A673 (cell line): ENCODE measurements at regions not wholly inside any gene's neighbourhood (a gene's known extent, or its start where the extent isn't known, plus 50 kb on each side); places are given as distances from the start of the nearest gene placed in this dataset.

Experiments
- BruUV-seq: library from RNA; stranded (reverse); fragments of 400-500 nt; replicated peaks from 2 replicates; lab custom pipeline; 2021; lab: Mats Ljungman, UMichigan
- CTCF ChIA-PET: fragments of 300-600 bp; sonication (Branson Sonifier 250); formaldehyde crosslinking; loops from one replicate; lab custom pipeline; 2022; ENCODE audit warnings: antibody characterized with exemption; lab: Charles Lee
- POLR2A ChIA-PET: fragments of 300-600 bp; sonication (Branson Sonifier 250); formaldehyde crosslinking; loops from one replicate; lab custom pipeline; 2022; ENCODE audit warnings: antibody characterized with exemption; ENCODE audit not compliant: low non-redundant PET; lab: Charles Lee
- DNase-seq: peaks from one replicate; pipeline ENCODE4 v3.0.0-alpha.2; 2015; ENCODE audit warnings: low spot score
- H3K27ac ChIP-seq: fragments of 200-600 bp; sonication (generic); 2 replicates; pipeline ENCODE4 v1.5.1; 2016; ENCODE audit warnings: mixed run types, low read depth, mild to moderate bottlenecking, mixed read lengths, antibody characterized with exemption, low read length; ENCODE audit not compliant: poor library complexity, severe bottlenecking
- H3K27me3 ChIP-seq: fragments of 200-600 bp; sonication (generic); replicated peaks from 2 replicates; pipeline ENCODE4 v1.6.1; 2017; ENCODE audit warnings: mixed run types, low read depth, mild to moderate bottlenecking, mixed read lengths, antibody characterized with exemption, low read length; ENCODE audit not compliant: insufficient read depth, poor library complexity
- H3K36me3 ChIP-seq: fragments of 200-600 bp; sonication (generic); 2 replicates; pipeline ENCODE4 v1.6.1; 2016; ENCODE audit warnings: mixed run types, mild to moderate bottlenecking, mixed read lengths, antibody characterized with exemption, low read length; ENCODE audit not compliant: insufficient read depth, poor library complexity, severe bottlenecking
- H3K4me1 ChIP-seq: fragments of 200-600 bp; sonication (generic); 2 replicates; pipeline ENCODE4 v1.6.1; 2017; ENCODE audit warnings: mixed run types, mild to moderate bottlenecking, mixed read lengths, antibody characterized with exemption, low read length; ENCODE audit not compliant: insufficient read depth, poor library complexity, severe bottlenecking
- H3K4me3 ChIP-seq: fragments of 200-600 bp; sonication (generic); 2 replicates; pipeline ENCODE4 v1.5.1; 2016; ENCODE audit warnings: low read depth, mixed run types, mild to moderate bottlenecking, mixed read lengths, low read length; ENCODE audit not compliant: poor library complexity, severe bottlenecking
- H3K9me3 ChIP-seq: fragments of 200-600 bp; sonication (generic); 2 replicates; pipeline ENCODE4 v1.6.1; 2016; ENCODE audit warnings: mixed run types, low read depth, mild to moderate bottlenecking, mixed read lengths, antibody characterized with exemption, low read length; ENCODE audit not compliant: poor library complexity, severe bottlenecking
- EZH2 ChIP-seq: fragments of 200-600 bp; sonication (generic); IDR thresholded peaks from 2 replicates; pipeline ENCODE4 v1.6.1; 2017; ENCODE audit warnings: borderline replicate concordance, low read depth, mild to moderate bottlenecking, mixed read lengths, antibody characterized with exemption, low read length; ENCODE audit not compliant: poor library complexity, severe bottlenecking
- intact Hi-C: fragments of 100-400 bp; cut with micrococcal nuclease; formaldehyde crosslinking; loops from one replicate; pipeline ENCODE4 v1.10.0; 2022; ENCODE audit not compliant: unreplicated experiment
- TF ChIP-seq, protein P1 (sequence below): fragments of 300-800, 200-600 bp; sonication (generic); conservative IDR thresholded peaks from 2 replicates; pipeline ENCODE4 v1.5.1; 2017; ENCODE audit warnings: low read depth, mild to moderate bottlenecking, antibody characterized with exemption, low read length, moderate library complexity, mixed read lengths

DNA sequence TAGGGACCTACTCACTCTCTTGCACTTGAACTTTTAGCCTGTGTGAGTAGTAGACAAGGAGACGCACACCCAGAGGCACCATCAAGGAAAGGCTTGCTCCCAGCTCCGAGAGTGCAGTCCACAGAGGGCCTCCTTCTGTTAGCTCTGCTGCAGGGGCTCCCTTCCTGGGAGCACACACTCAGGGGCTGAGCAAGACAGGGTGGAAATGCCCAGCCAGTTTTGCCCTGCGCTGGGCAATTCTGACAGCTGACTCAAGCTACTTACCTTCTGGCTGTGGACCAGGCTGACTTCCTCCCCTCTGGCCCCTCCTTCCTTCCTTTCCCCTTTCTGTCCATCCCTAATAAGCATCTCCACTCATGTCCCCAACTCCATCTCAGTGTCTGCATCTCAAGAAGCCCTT, 449.1 kb downstream of the PTPRU start:
- ChIA-PET POLR2A (no interaction called here), CTCF (no interaction called here)
- intact Hi-C loops = no loop called here
- Histone ChIP-seq H3K4me3 (no peak overlapping the region), H3K27me3 (peaks cover 3% of the 10 kb centered on the region), H3K4me1 (no peaks in the 10 kb centered on the region), H3K9me3 (no peaks in the 10 kb centered on the region), H3K36me3 (no peaks in the 10 kb centered on the region), H3K27ac (no peak overlapping the region)
- BruUV-seq = no TSS peak
- no peak for DNase-seq
- no peak for TF ChIP-seq EZH2
- TF ChIP-seq, protein P1, sequence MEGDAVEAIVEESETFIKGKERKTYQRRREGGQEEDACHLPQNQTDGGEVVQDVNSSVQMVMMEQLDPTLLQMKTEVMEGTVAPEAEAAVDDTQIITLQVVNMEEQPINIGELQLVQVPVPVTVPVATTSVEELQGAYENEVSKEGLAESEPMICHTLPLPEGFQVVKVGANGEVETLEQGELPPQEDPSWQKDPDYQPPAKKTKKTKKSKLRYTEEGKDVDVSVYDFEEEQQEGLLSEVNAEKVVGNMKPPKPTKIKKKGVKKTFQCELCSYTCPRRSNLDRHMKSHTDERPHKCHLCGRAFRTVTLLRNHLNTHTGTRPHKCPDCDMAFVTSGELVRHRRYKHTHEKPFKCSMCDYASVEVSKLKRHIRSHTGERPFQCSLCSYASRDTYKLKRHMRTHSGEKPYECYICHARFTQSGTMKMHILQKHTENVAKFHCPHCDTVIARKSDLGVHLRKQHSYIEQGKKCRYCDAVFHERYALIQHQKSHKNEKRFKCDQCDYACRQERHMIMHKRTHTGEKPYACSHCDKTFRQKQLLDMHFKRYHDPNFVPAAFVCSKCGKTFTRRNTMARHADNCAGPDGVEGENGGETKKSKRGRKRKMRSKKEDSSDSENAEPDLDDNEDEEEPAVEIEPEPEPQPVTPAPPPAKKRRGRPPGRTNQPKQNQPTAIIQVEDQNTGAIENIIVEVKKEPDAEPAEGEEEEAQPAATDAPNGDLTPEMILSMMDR = no peak

DNA sequence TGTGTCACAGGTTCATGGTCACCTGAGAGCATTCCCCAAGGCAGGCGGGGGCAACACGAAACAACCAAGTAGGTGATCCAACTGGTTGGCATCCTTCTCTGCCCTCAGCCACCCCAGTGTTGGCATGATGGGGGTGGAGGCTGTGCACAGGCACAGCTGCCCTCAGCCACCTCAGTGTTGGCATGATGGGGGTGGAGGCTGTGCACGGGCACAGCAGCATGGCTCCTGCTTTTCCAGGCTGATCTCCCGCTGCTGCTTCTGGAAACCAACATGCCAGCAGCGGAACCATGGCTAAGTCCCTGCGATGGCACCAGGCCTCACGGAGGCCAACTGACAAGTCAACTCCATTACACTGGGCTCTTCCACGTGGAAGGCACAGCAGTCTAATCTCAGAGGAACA, 447.8 kb downstream of the PTPRU start:
- no peak for DNase-seq
- Histone ChIP-seq H3K4me1 (no peaks in the 10 kb centered on the region), H3K4me3 (no peak overlapping the region), H3K27ac (no peak overlapping the region), H3K36me3 (no peaks in the 10 kb centered on the region), H3K27me3 (no peaks in the 10 kb centered on the region), H3K9me3 (no peaks in the 10 kb centered on the region)
- POLR2A ChIA-PET = no interaction called here
- no TSS peak for BruUV-seq
- no peak for TF ChIP-seq EZH2
- TF ChIP-seq, protein P1 = no peak
- intact Hi-C loops = no loop called here
- CTCF ChIA-PET = no interaction called here

DNA sequence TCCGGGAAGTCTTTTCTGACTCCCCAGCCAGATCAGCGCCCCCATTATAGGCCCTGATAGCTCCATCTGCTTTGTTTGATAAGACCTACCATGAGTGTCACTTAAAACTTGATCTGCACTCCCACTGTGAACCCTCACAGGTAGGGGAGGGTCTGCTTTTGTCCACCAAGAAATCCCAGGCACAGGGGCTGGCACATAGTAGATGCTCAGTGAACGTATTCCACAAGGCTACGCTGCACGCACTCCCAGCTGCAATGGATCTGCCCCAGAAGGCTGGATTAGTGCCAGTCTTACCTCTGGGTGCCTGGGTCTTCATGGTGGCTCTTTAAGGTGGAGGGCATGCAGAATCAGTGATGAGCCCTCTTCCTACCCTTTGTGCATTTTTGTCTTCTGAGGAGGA, 447.1 kb downstream of the PTPRU start:
- H3K9me3 ChIP-seq = no peaks in the 10 kb centered on the region
- POLR2A ChIA-PET = no interaction called here
- CTCF ChIA-PET = no interaction called here
- no peak for DNase-seq
- H3K4me3 ChIP-seq = no peak overlapping the region
- intact Hi-C loops = no loop called here
- no peaks in the 10 kb centered on the region for H3K27me3 ChIP-seq
- TF ChIP-seq, protein P1 = no peak
- no peak for TF ChIP-seq EZH2
- no peaks in the 10 kb centered on the region for H3K4me1 ChIP-seq
- no peaks in the 10 kb centered on the region for H3K36me3 ChIP-seq
- no peak overlapping the region for H3K27ac ChIP-seq
- no TSS peak for BruUV-seq

DNA sequence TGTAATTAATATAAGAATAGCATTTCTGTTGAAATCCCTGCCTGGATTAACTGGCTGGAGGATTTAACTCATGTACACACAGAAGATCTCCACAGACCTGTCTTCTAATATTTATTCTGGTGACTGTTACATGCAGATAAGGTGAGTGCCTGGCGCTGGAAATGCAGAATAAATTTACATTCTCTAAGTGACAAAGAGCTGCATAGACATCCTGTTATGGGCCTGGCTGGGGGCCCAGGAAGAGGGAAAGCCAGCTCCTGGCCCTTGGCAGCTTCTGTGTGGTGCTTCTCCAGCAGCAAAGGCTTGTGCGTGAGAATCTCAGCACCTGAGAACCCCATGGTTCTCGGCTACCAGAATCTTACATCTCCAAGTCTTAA, 446.6 kb downstream of the PTPRU start:
- no peak overlapping the region for H3K27ac ChIP-seq
- ChIA-PET POLR2A (no interaction called here), CTCF (no interaction called here)
- no peaks in the 10 kb centered on the region for H3K9me3 ChIP-seq
- BruUV-seq = no TSS peak
- H3K4me3 ChIP-seq = no peak overlapping the region
- H3K36me3 ChIP-seq = no peaks in the 10 kb centered on the region
- no peaks in the 10 kb centered on the region for H3K4me1 ChIP-seq
- intact Hi-C loops = no loop called here
- DNase-seq = no peak
- TF ChIP-seq, protein P1 = no peak
- TF ChIP-seq EZH2 = no peak
- no peaks in the 10 kb centered on the region for H3K27me3 ChIP-seq
